H1 (cell line): ENCODE measurements at regions not wholly inside any gene's neighbourhood (a gene's known extent, or its start where the extent isn't known, plus 50 kb on each side); places are given as distances from the start of the nearest gene placed in this dataset.

Source experiments
- CTCF ChIA-PET: fragments of 300-600 bp; sonication (Branson Sonifier 250); formaldehyde crosslinking; loops from one replicate; lab custom pipeline; 2021; ENCODE audit not compliant: partially characterized antibody; lab: Charles Lee
- POLR2A ChIA-PET: fragments of 300-600 bp; sonication (Branson Sonifier 250); formaldehyde crosslinking; loops from one replicate; lab custom pipeline; 2021; ENCODE audit warnings: inconsistent platforms; ENCODE audit not compliant: partially characterized antibody; lab: Charles Lee
- DNase-seq, 2 experiments: peaks; one replicate each; pipeline versions ENCODE4 v3.0.0 to v3.0.0-alpha.2; 2010 to 2022; ENCODE audit warnings: low spot score in 2 of 2, low read depth in 1 of 2, mixed read lengths in 1 of 2
- FAIRE-seq: peaks from 2 replicates; lab custom pipeline; 2011; peaks lifted over from hg19 to GRCh38; lab: Jason Lieb, UNC
- H2AFZ ChIP-seq: 2 replicates; pipeline ENCODE4 v1.8.1; 2012; ENCODE audit warnings: low read length, inconsistent platforms
- H2AK5ac ChIP-seq: 2 replicates; pipeline ENCODE4 v1.6.1; 2013; ENCODE audit warnings: low read depth, low read length
- H2BK120ac ChIP-seq: replicated peaks from 2 replicates; pipeline ENCODE3; 2013; ENCODE audit warnings: low read depth, low read length, inconsistent platforms
- H2BK12ac ChIP-seq: 2 replicates; pipeline ENCODE4 v1.6.1; 2013; ENCODE audit warnings: low read depth, low read length
- H2BK15ac ChIP-seq: 2 replicates; pipeline ENCODE4 v1.6.1; 2013; ENCODE audit warnings: low read length
- H2BK20ac ChIP-seq: 2 replicates; pipeline ENCODE4 v1.6.1; 2013; ENCODE audit warnings: low read length
- H2BK5ac ChIP-seq: 2 replicates; pipeline ENCODE4 v1.6.1; 2013; ENCODE audit warnings: low read depth, low read length
- H3K14ac ChIP-seq: 2 replicates; pipeline ENCODE4 v1.6.1; 2013; ENCODE audit warnings: inconsistent platforms; ENCODE audit not compliant: insufficient read length
- H3K18ac ChIP-seq: 2 replicates; pipeline ENCODE4 v1.6.1; 2013; ENCODE audit warnings: low read length; ENCODE audit errors: extremely low read depth
- H3K23ac ChIP-seq: 2 replicates; pipeline ENCODE4 v1.6.1; 2013; ENCODE audit warnings: inconsistent platforms; ENCODE audit not compliant: insufficient read length
- H3K23me2 ChIP-seq: 2 replicates; pipeline ENCODE4 v1.6.1; 2013; ENCODE audit warnings: low read depth, low read length
- H3K27ac ChIP-seq: 2 replicates; pipeline ENCODE4 v1.6.1; 2011; ENCODE audit warnings: low read depth, low read length, inconsistent platforms
- H3K27me3 ChIP-seq, 4 experiments: replicated peaks in 1 of 4; 1 replicate in 1 of 4; 2 replicates in 3 of 4; pipeline versions ENCODE4 v1.6.1 to v1.8.1; 2011 to 2013; ENCODE audit warnings: low read length in 3 of 4, mild to moderate bottlenecking in 3 of 4, inconsistent platforms in 2 of 4, mixed read lengths in 2 of 4, moderate library complexity in 1 of 4; ENCODE audit not compliant: control insufficient read depth in 3 of 4, insufficient read depth in 3 of 4; ENCODE audit errors: extremely low read depth in 1 of 4
- H3K36me3 ChIP-seq, 4 experiments: 2 replicates each; pipeline versions ENCODE4 v1.6.1 to v1.8.1; 2011 to 2013; ENCODE audit warnings: mild to moderate bottlenecking in 4 of 4, low read length in 3 of 4, moderate library complexity in 2 of 4, control low read depth in 1 of 4, inconsistent platforms in 1 of 4; ENCODE audit not compliant: insufficient read depth in 4 of 4, control insufficient read depth in 2 of 4
- H3K4ac ChIP-seq: replicated peaks from 2 replicates; pipeline ENCODE3; 2013; ENCODE audit warnings: low read length, low read depth, mixed read lengths, inconsistent platforms; ENCODE audit not compliant: insufficient read length
- H3K4me1 ChIP-seq, 4 experiments: replicated peaks in 1 of 4; 1 replicate in 1 of 4; 2 replicates in 3 of 4; pipeline versions ENCODE4 v1.6.1 to v1.8.1; 2011 to 2013; ENCODE audit warnings: low read length in 3 of 4, inconsistent platforms in 2 of 4, mixed read lengths in 1 of 4; ENCODE audit not compliant: insufficient read depth in 4 of 4, control insufficient read depth in 3 of 4
- H3K4me2 ChIP-seq, 2 experiments: 2 replicates each; pipeline versions ENCODE4 v1.6.1 to v1.8.1; 2011 to 2013; ENCODE audit warnings: low read depth in 2 of 2, low read length in 2 of 2, control low read depth in 1 of 2, inconsistent platforms in 1 of 2, mild to moderate bottlenecking in 1 of 2; ENCODE audit not compliant: insufficient read depth in 1 of 2
- H3K4me3 ChIP-seq, 4 experiments: fragments of 200-600, 300-600 bp in 1 of 4; sonication (generic), shearing (Covaris generic), sonication (Bioruptor Twin) in 1 of 4; 2 replicates each; pipeline versions ENCODE4 v1.5.1 to v1.8.1; 2011 to 2016; ENCODE audit warnings: low read length in 4 of 4, low read depth in 3 of 4, control low read depth in 2 of 4, inconsistent platforms in 2 of 4, mild to moderate bottlenecking in 2 of 4, mixed read lengths in 1 of 4, moderate library complexity in 1 of 4; ENCODE audit not compliant: insufficient read depth in 2 of 4; ENCODE audit errors: extremely low read depth in 1 of 4
- H3K56ac ChIP-seq: replicated peaks from 2 replicates; pipeline ENCODE3; 2013; ENCODE audit warnings: low read depth, mild to moderate bottlenecking, mixed read lengths, low read length, inconsistent platforms; ENCODE audit not compliant: insufficient read length
- H3K79me1 ChIP-seq: 2 replicates; pipeline ENCODE4 v1.6.1; 2013; ENCODE audit warnings: low read depth, low read length, control low read depth
- H3K79me2 ChIP-seq, 2 experiments: 2 replicates each; pipeline versions ENCODE4 v1.6.1 to v1.8.1; 2012 to 2013; ENCODE audit warnings: low read length in 2 of 2, mild to moderate bottlenecking in 2 of 2, inconsistent platforms in 1 of 2; ENCODE audit not compliant: insufficient read depth in 2 of 2, control insufficient read depth in 1 of 2
- H3K9ac ChIP-seq, 4 experiments: replicated peaks in 1 of 4; 1 replicate in 1 of 4; 2 replicates in 3 of 4; pipeline versions ENCODE4 v1.6.1 to v1.8.1; 2011 to 2013; ENCODE audit warnings: low read depth in 3 of 4, low read length in 3 of 4, control low read depth in 2 of 4, mild to moderate bottlenecking in 2 of 4, moderate library complexity in 2 of 4, inconsistent platforms in 1 of 4; ENCODE audit errors: extremely low read depth in 1 of 4
- H3K9me3 ChIP-seq, 2 experiments: 2 replicates each; pipeline versions ENCODE4 v1.6.1 to v1.8.1; 2012 to 2013; ENCODE audit warnings: mild to moderate bottlenecking in 2 of 2, moderate library complexity in 2 of 2, control low read depth in 1 of 2, inconsistent platforms in 1 of 2, low read depth in 1 of 2, low read length in 1 of 2, mixed read lengths in 1 of 2; ENCODE audit not compliant: insufficient read depth in 2 of 2
- H4K20me1 ChIP-seq, 2 experiments: replicated peaks in 1 of 2; 2 replicates each; pipeline versions ENCODE3 to v1.8.1; 2011 to 2013; ENCODE audit warnings: inconsistent platforms in 2 of 2, low read length in 2 of 2, mild to moderate bottlenecking in 1 of 2; ENCODE audit not compliant: insufficient read depth in 2 of 2, control insufficient read depth in 1 of 2
- H4K5ac ChIP-seq: 2 replicates; pipeline ENCODE4 v1.6.1; 2013; ENCODE audit warnings: low read length, low read depth, mixed read lengths, inconsistent platforms; ENCODE audit not compliant: insufficient read length
- H4K8ac ChIP-seq: 2 replicates; pipeline ENCODE4 v1.8.0; 2013; ENCODE audit warnings: mild to moderate bottlenecking, moderate library complexity, low read length, inconsistent platforms; ENCODE audit not compliant: insufficient read depth; ENCODE audit errors: extremely low read depth
- H4K91ac ChIP-seq: replicated peaks from 2 replicates; pipeline ENCODE3; 2013; ENCODE audit warnings: low read length, mixed read lengths, inconsistent platforms; ENCODE audit not compliant: insufficient read length
- MAFK ChIP-seq: IDR thresholded peaks from 2 replicates; pipeline ENCODE4 v1.6.1; 2012; ENCODE audit warnings: low read depth, mild to moderate bottlenecking, improper control_type of control experiment, low read length
- PHF8 ChIP-seq: fragments of 200-600 bp; sonication (generic); conservative IDR thresholded peaks from 2 replicates; pipeline ENCODE4 v1.7.1; 2012; ENCODE audit warnings: low read depth, mild to moderate bottlenecking, inconsistent platforms, low read length, moderate library complexity
- WGBS, 2 experiments: shearing (Covaris generic) in 1 of 2; methylation state at CpG; one replicate each; pipeline versions ENCODE4 v1.1.6 to v1.1.7; 2013 to 2015; ENCODE audit warnings: low lambda C conversion rate in 2 of 2, mixed read lengths in 2 of 2, inconsistent platforms in 1 of 2, low coverage in 1 of 2, missing lambda C conversion rate in 1 of 2; ENCODE audit not compliant: insufficient replicate concordance in 2 of 2, insufficient coverage in 1 of 2, insufficient read length in 1 of 2; ENCODE audit errors: extremely low coverage in 1 of 2, missing lambda C conversion rate in 1 of 2; 5-methylcytosine and 5-hydroxymethylcytosine counted together

DNA sequence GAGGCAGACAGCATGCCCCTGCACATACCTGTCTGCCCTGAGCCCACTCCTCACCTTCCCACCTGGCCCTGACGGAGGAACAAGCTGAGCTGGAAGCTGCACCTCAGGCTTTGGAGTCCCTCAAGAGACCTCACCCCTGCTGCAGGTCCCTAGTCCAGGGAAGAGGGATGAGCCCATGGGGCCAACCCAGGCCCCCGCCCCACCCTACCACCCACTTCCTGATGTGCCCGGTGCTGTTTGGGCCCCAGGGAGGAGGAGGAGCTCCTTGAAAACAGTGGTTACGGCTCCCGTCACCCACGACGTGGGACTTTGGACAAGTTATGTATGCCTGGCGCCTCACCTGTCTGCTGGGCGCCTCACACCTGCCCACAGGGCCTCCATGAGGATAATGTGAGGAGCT is 250.2 kb downstream of the NPHP4 start:
- FAIRE-seq (no peak), DNase-seq (peak in 1 of 2 experiments; percentile 31)
- 87% methylated on average over 9 of the region's 9 CpGs; no CpG with 5 or more reads in 1 of the 2 experiments for WGBS, 2 experiments
- Histone ChIP-seq H4K8ac (no peak overlapping the region), H3K23ac (no peak overlapping the region), H3K9me3 (peaks cover 2 to 6% of the 10 kb centered on the region in 2 experiments; a peak in 2 of 4 replicates), H2BK120ac (no peak overlapping the region), H2BK15ac (no peak overlapping the region), H3K56ac (no peak overlapping the region), H4K91ac (no peak overlapping the region), H4K5ac (no peak overlapping the region), H3K27ac (no peak overlapping the region), H3K23me2 (peaks cover 13% of the 10 kb centered on the region), H2AFZ (no peak overlapping the region), H2BK20ac (no peak overlapping the region), H3K4ac (no peak overlapping the region), H3K79me2 (no peaks in the 10 kb centered on the region), H4K20me1 (peaks cover 0 to 3% of the 10 kb centered on the region in 2 experiments), H3K79me1 (no peaks in the 10 kb centered on the region), H3K14ac (no peak overlapping the region), H3K36me3 (no peaks in the 10 kb centered on the region), H3K4me1 (peaks cover 2 to 11% (median 8%) of the 10 kb centered on the region in 4 experiments), H2BK12ac (no peak overlapping the region), H3K4me3 (no peak overlapping the region), H3K27me3 (no peaks in the 10 kb centered on the region), H2AK5ac (no peak overlapping the region), H3K9ac (no peak overlapping the region), H2BK5ac (no peak overlapping the region), H3K4me2 (no peak overlapping the region), H3K18ac (no peak overlapping the region)
- POLR2A ChIA-PET = no interaction called here
- CTCF ChIA-PET = interaction anchor here (1.0 to 1.2 kb wide), 2 partner anchors 86 to 226 kb away, joined by 3 read pairs; no protein-coding TSS in a partner anchor
- TF ChIP-seq PHF8 = no peak
- TF ChIP-seq MAFK = no peak
